ENCODE measurements at regions not wholly inside any gene's neighbourhood (a gene's known extent, or its start where the extent isn't known, plus 50 kb on each side); places are given as distances from the start of the nearest gene placed in this dataset.

GRCh38 chr6:5832668-5833067 lies 174.1 kb downstream of the NRN1 start:
- TF ChIP-seq CTCF (IDR thresholded peaks at IDR 0.05 in 4 of 5, conservative IDR thresholded peaks at IDR 0.05 in 1 of 5) (no peak), POLR2A (IDR thresholded peaks at IDR 0.05) (no peak)
